ENCODE measurements at regions not wholly inside any gene's neighbourhood (a gene's known extent, or its start where the extent isn't known, plus 50 kb on each side); places are given as distances from the start of the nearest gene placed in this dataset.
"Not testable (repeated sequence)": the region's sequence is repeated elsewhere in the genome, so short reads cannot be mapped to it uniquely, and the experiment has no call there.

DNA sequence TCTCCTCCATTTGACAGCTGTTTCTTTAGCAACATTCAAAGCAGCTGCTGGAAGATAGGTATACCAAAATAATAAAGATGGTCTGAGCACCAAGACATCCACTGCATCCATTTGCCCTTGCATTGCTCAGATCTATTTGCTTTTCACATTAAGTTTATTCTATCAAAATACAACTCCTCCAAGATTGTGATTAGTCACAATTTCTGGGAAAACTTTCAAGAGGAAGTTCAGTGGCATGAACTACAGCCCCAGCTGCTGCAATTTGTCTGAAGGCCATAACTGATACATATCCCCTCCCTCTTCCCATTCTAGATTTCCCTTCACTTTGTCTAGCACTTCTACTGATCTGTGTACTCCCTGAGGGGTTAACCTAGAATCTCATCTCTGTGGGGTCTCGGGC is 117.5 kb upstream of the CEP126 start:
- Histone ChIP-seq H3K4me3 (ENCODE audit: low read depth, low read length) (no peak overlapping the region), H2AK5ac (ENCODE audit: low read length) (no peak overlapping the region), H3K18ac (ENCODE audit: low read length) (no peak overlapping the region), H3K27ac (ENCODE audit: low read depth, low read length) (no peak overlapping the region), H4K8ac (ENCODE audit: low read depth, low read length) (no peak overlapping the region), H3K4me1 (ENCODE audit: control insufficient read depth in 1 of 2, insufficient read depth in 2 of 2, low read length in 2 of 2) (no peaks in the 10 kb centered on the region), H2BK5ac (ENCODE audit: low read depth, low read length, poor library complexity) (no peak overlapping the region), H2AFZ (ENCODE audit: insufficient read depth, low read length, poor library complexity) (no peak overlapping the region), H3K14ac (ENCODE audit: low read length) (no peak overlapping the region), H3K4me2 (ENCODE audit: low read length) (no peak overlapping the region), H3K9me3 (ENCODE audit: insufficient read depth, low read depth, low read length) (no peaks in the 10 kb centered on the region), H3K4ac (ENCODE audit: low read depth, low read length) (no peak overlapping the region), H4K12ac (ENCODE audit: low read depth, low read length) (no peak overlapping the region), H3K79me1 (ENCODE audit: low read length) (no peaks in the 10 kb centered on the region), H2BK12ac (ENCODE audit: low read length) (no peak overlapping the region), H3K79me2 (ENCODE audit: control insufficient read depth, insufficient read depth, low read length, poor library complexity) (no peaks in the 10 kb centered on the region), H2BK120ac (ENCODE audit: insufficient read depth, low read length, poor library complexity) (no peak overlapping the region), H3K36me3 (ENCODE audit: control insufficient read depth in 1 of 2, insufficient read depth in 2 of 2, low read length in 2 of 2) (no peaks in the 10 kb centered on the region), H4K91ac (ENCODE audit: low read depth, low read length) (no peak overlapping the region), H3K9ac (ENCODE audit: low read length) (no peak overlapping the region), H3K23ac (ENCODE audit: low read length) (no peak overlapping the region), H3K27me3 (ENCODE audit: insufficient read depth, low read length) (no peaks in the 10 kb centered on the region)
- WGBS (ENCODE audit: extremely low coverage, insufficient coverage, insufficient read length) = no CpG with 5 or more reads among the region's 1 CpG
- no peak for DNase-seq

DNA sequence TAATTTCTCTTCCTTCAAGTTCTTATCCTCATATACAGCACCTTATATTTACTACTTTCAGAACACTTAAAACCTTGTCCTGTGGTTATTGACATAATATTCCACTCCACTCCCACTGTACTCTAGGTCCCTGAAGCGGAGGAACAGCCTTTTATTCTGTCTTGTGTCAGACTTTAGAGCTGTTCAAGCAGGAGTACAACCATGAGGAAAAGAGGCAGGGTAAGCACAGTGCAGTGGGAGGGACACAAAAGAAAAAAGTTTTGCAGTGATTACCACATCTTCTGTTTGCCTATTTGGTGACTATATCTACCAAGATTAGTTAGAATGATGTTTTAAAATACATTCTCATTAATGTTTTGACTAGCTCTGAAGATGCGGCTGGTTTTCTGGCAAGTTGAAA is 122.0 kb upstream of the CEP126 start:
- Histone ChIP-seq H2AFZ (ENCODE audit: insufficient read depth, low read length, poor library complexity) (no peak overlapping the region), H3K79me2 (ENCODE audit: control insufficient read depth, insufficient read depth, low read length, poor library complexity) (no peaks in the 10 kb centered on the region), H3K4me1 (ENCODE audit: control insufficient read depth in 1 of 2, insufficient read depth in 2 of 2, low read length in 2 of 2) (no peaks in the 10 kb centered on the region), H3K9ac (ENCODE audit: low read length) (no peak overlapping the region), H3K4me3 (ENCODE audit: low read depth, low read length) (no peak overlapping the region), H3K36me3 (ENCODE audit: control insufficient read depth in 1 of 2, insufficient read depth in 2 of 2, low read length in 2 of 2) (peaks cover 0 to 1% of the 10 kb centered on the region in 2 experiments), H3K23ac (ENCODE audit: low read length) (no peak overlapping the region), H3K27ac (ENCODE audit: low read depth, low read length) (no peak overlapping the region), H2BK12ac (ENCODE audit: low read length) (no peak overlapping the region), H3K18ac (ENCODE audit: low read length) (no peak overlapping the region), H4K8ac (ENCODE audit: low read depth, low read length) (no peak overlapping the region), H3K4me2 (ENCODE audit: low read length) (no peak overlapping the region), H2BK5ac (ENCODE audit: low read depth, low read length, poor library complexity) (no peak overlapping the region), H4K91ac (ENCODE audit: low read depth, low read length) (no peak overlapping the region), H3K79me1 (ENCODE audit: low read length) (no peaks in the 10 kb centered on the region), H3K27me3 (ENCODE audit: insufficient read depth, low read length) (no peaks in the 10 kb centered on the region), H3K9me3 (ENCODE audit: insufficient read depth, low read depth, low read length) (no peaks in the 10 kb centered on the region), H4K12ac (ENCODE audit: low read depth, low read length) (no peak overlapping the region), H3K14ac (ENCODE audit: low read length) (no peak overlapping the region), H2AK5ac (ENCODE audit: low read length) (no peak overlapping the region), H2BK120ac (ENCODE audit: insufficient read depth, low read length, poor library complexity) (no peak overlapping the region), H3K4ac (ENCODE audit: low read depth, low read length) (no peak overlapping the region)
- no CpG with 5 or more reads among the region's 2 CpGs for WGBS (ENCODE audit: extremely low coverage, insufficient coverage, insufficient read length)
- no peak for DNase-seq

DNA sequence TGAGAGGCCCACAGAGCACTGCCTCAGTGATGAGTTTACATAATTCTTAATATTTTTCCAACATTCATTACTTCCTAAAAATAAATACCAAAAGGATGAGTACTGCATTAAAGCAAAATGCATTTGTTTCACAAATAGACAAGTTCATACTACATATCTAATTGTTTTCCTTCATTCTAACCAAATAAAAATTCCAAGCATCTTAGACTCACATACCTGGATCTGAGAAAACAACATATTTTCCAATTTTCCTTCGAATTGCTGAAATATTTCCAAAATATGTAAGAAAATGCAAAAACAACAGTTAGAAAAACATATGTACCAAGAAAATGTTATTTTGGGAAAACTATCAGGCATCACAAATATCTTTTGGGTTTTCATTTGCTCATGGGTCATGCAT is 127.9 kb upstream of the CEP126 start:
- no peak overlapping the region for H2AK5ac ChIP-seq (ENCODE audit: low read length)
- H4K12ac ChIP-seq (ENCODE audit: low read depth, low read length) = no peak overlapping the region
- no peak overlapping the region for H2AFZ ChIP-seq (ENCODE audit: insufficient read depth, low read length, poor library complexity)
- H2BK120ac ChIP-seq (ENCODE audit: insufficient read depth, low read length, poor library complexity) = no peak overlapping the region
- H3K27me3 ChIP-seq (ENCODE audit: insufficient read depth, low read length) = no peaks in the 10 kb centered on the region
- no peak overlapping the region for H3K27ac ChIP-seq (ENCODE audit: low read depth, low read length)
- no peak overlapping the region for H3K9ac ChIP-seq (ENCODE audit: low read length)
- no peaks in the 10 kb centered on the region for H3K9me3 ChIP-seq (ENCODE audit: insufficient read depth, low read depth, low read length)
- H3K79me1 ChIP-seq (ENCODE audit: low read length) = no peaks in the 10 kb centered on the region
- H4K91ac ChIP-seq (ENCODE audit: low read depth, low read length) = no peak overlapping the region
- H3K4me2 ChIP-seq (ENCODE audit: low read length) = no peak overlapping the region
- no peak for DNase-seq
- no peaks in the 10 kb centered on the region for H3K79me2 ChIP-seq (ENCODE audit: control insufficient read depth, insufficient read depth, low read length, poor library complexity)
- H3K36me3 ChIP-seq (ENCODE audit: control insufficient read depth in 1 of 2, insufficient read depth in 2 of 2, low read length in 2 of 2) = peaks cover 0 to 1% of the 10 kb centered on the region in 2 experiments
- H3K4ac ChIP-seq (ENCODE audit: low read depth, low read length) = no peak overlapping the region
- no peak overlapping the region for H2BK5ac ChIP-seq (ENCODE audit: low read depth, low read length, poor library complexity)
- H2BK12ac ChIP-seq (ENCODE audit: low read length) = no peak overlapping the region
- no peaks in the 10 kb centered on the region for H3K4me1 ChIP-seq (ENCODE audit: control insufficient read depth in 1 of 2, insufficient read depth in 2 of 2, low read length in 2 of 2)
- H3K18ac ChIP-seq (ENCODE audit: low read length) = no peak overlapping the region
- no peak overlapping the region for H4K8ac ChIP-seq (ENCODE audit: low read depth, low read length)
- no peak overlapping the region for H3K14ac ChIP-seq (ENCODE audit: low read length)
- H3K4me3 ChIP-seq (ENCODE audit: low read depth, low read length) = no peak overlapping the region
- no peak overlapping the region for H3K23ac ChIP-seq (ENCODE audit: low read length)
- no CpG with 5 or more reads among the region's 1 CpG for WGBS (ENCODE audit: extremely low coverage, insufficient coverage, insufficient read length)

DNA sequence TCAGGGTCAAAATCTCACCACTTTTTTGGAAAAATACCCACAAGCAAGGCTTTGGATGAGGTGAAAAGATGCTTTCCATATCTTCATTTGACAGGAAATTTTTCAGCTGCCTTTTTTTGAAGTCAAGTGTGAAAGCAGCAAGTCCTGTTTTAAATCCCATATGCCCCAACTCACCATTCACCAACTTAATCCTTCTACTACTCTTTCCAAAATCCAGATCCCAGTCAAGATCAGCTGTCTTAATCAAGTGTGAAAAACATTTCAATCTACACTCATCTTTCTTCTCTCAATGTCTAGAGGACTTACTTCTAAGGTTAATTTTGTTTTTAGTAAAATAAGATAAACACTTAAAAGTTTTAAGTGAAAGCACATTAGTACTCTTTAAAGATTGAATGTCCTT is 128.4 kb upstream of the CEP126 start:
- Histone ChIP-seq H3K9ac (ENCODE audit: low read length) (no peak overlapping the region), H3K79me1 (ENCODE audit: low read length) (no peaks in the 10 kb centered on the region), H3K9me3 (ENCODE audit: insufficient read depth, low read depth, low read length) (no peaks in the 10 kb centered on the region), H3K27ac (ENCODE audit: low read depth, low read length) (no peak overlapping the region), H4K8ac (ENCODE audit: low read depth, low read length) (no peak overlapping the region), H3K23ac (ENCODE audit: low read length) (no peak overlapping the region), H3K4ac (ENCODE audit: low read depth, low read length) (no peak overlapping the region), H3K36me3 (ENCODE audit: control insufficient read depth in 1 of 2, insufficient read depth in 2 of 2, low read length in 2 of 2) (peaks cover 0 to 1% of the 10 kb centered on the region in 2 experiments), H2BK120ac (ENCODE audit: insufficient read depth, low read length, poor library complexity) (no peak overlapping the region), H4K12ac (ENCODE audit: low read depth, low read length) (no peak overlapping the region), H4K91ac (ENCODE audit: low read depth, low read length) (no peak overlapping the region), H3K27me3 (ENCODE audit: insufficient read depth, low read length) (no peaks in the 10 kb centered on the region), H3K4me2 (ENCODE audit: low read length) (no peak overlapping the region), H3K4me3 (ENCODE audit: low read depth, low read length) (no peak overlapping the region), H2AFZ (ENCODE audit: insufficient read depth, low read length, poor library complexity) (no peak overlapping the region), H2BK5ac (ENCODE audit: low read depth, low read length, poor library complexity) (no peak overlapping the region), H3K18ac (ENCODE audit: low read length) (no peak overlapping the region), H2BK12ac (ENCODE audit: low read length) (no peak overlapping the region), H3K14ac (ENCODE audit: low read length) (no peak overlapping the region), H2AK5ac (ENCODE audit: low read length) (no peak overlapping the region), H3K79me2 (ENCODE audit: control insufficient read depth, insufficient read depth, low read length, poor library complexity) (no peaks in the 10 kb centered on the region), H3K4me1 (ENCODE audit: control insufficient read depth in 1 of 2, insufficient read depth in 2 of 2, low read length in 2 of 2) (no peaks in the 10 kb centered on the region)
- DNase-seq = no peak

DNA sequence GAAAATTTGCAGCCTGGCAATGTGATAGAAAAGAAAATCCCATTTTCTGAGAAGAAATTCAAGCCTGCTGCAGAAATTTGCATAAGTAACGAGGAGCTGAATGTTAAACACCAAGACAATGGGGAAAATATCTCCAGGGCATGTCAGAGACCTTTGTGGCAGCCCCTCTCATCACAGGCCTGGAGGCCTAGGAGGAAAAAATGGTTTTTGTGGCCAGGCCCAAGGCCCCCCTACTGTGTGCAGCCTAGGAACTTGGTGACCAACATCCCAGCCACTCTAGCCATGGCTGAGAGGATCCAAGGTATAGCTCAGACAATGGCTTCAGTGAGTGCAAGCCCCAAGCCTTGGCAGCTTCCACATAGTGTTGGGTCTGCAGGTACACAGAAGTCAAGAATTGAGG is 135.6 kb upstream of the CEP126 start:
- H3K18ac ChIP-seq (ENCODE audit: low read length); H3K23ac ChIP-seq (ENCODE audit: low read length); H3K27ac ChIP-seq (ENCODE audit: low read depth, low read length); H2BK12ac ChIP-seq (ENCODE audit: low read length); H3K4me2 ChIP-seq (ENCODE audit: low read length); H3K9me3 ChIP-seq (ENCODE audit: insufficient read depth, low read depth, low read length); H3K9ac ChIP-seq (ENCODE audit: low read length); DNase-seq; H2AK5ac ChIP-seq (ENCODE audit: low read length); H3K4ac ChIP-seq (ENCODE audit: low read depth, low read length); H2BK5ac ChIP-seq (ENCODE audit: low read depth, low read length, poor library complexity); H3K4me3 ChIP-seq (ENCODE audit: low read depth, low read length); H4K12ac ChIP-seq (ENCODE audit: low read depth, low read length); H3K27me3 ChIP-seq (ENCODE audit: insufficient read depth, low read length); H3K14ac ChIP-seq (ENCODE audit: low read length); H3K79me2 ChIP-seq (ENCODE audit: control insufficient read depth, insufficient read depth, low read length, poor library complexity); H2BK120ac ChIP-seq (ENCODE audit: insufficient read depth, low read length, poor library complexity); H3K79me1 ChIP-seq (ENCODE audit: low read length); H4K8ac ChIP-seq (ENCODE audit: low read depth, low read length); H3K36me3 ChIP-seq (ENCODE audit: control insufficient read depth in 1 of 2, insufficient read depth in 2 of 2, low read length in 2 of 2); H2AFZ ChIP-seq (ENCODE audit: insufficient read depth, low read length, poor library complexity); H3K4me1 ChIP-seq (ENCODE audit: control insufficient read depth in 1 of 2, insufficient read depth in 2 of 2, low read length in 2 of 2); H4K91ac ChIP-seq (ENCODE audit: low read depth, low read length): not testable (repeated sequence)
- WGBS (ENCODE audit: extremely low coverage, insufficient coverage, insufficient read length) = no CpG with 5 or more reads among the region's 1 CpG

Measured in trophoblast cell (in vitro differentiated cells and primary cell).